Superior temporal gyrus (tissue), 1 donor: ENCODE measurements at regions not wholly inside any gene's neighbourhood (a gene's known extent, or its start where the extent isn't known, plus 50 kb on each side); places are given as distances from the start of the nearest gene placed in this dataset.
"Not testable (repeated sequence)": the region's sequence is repeated elsewhere in the genome, so short reads cannot be mapped to it uniquely, and the experiment has no call there.

Experiments used
- DNase-seq: peaks from one replicate; pipeline ENCODE4 v3.0.0-alpha.2; 2016; ENCODE audit errors: extremely low spot score

- no peak for DNase-seq
Measured at GRCh38 chr14:105659935-105660527, 133.6 kb downstream of the TMEM121 start.

GRCh38 chr14:105660816-105661531 lies 134.6 kb downstream of the TMEM121 start:
- DNase-seq = no peak

GRCh38 chr14:105662043-105662442 lies 135.7 kb downstream of the TMEM121 start:
- DNase-seq = not testable (repeated sequence)

GRCh38 chr14:105662592-105662991 lies 136.2 kb downstream of the TMEM121 start:
- not testable (repeated sequence) for DNase-seq

- DNase-seq = not testable (repeated sequence)
Measured at GRCh38 chr14:105663323-105663722, 136.9 kb downstream of the TMEM121 start.

GRCh38 chr14:105663818-105664596 lies 137.6 kb downstream of the TMEM121 start:
- DNase-seq = not testable (repeated sequence)

GRCh38 chr14:105664691-105665090 lies 138.3 kb downstream of the TMEM121 start:
- no peak for DNase-seq

- no peak for DNase-seq
Measured at GRCh38 chr14:105665247-105665950, 139.0 kb downstream of the TMEM121 start.

- no peak for DNase-seq
Measured at GRCh38 chr14:105665951-105666277, 139.5 kb downstream of the TMEM121 start.

- no peak for DNase-seq
Measured at GRCh38 chr14:105666420-105666819, 140.0 kb downstream of the TMEM121 start.

- DNase-seq = not testable (repeated sequence)
Measured at GRCh38 chr14:105666991-105667662, 140.7 kb downstream of the TMEM121 start.

- DNase-seq = not testable (repeated sequence)
Measured at GRCh38 chr14:105667663-105668020, 141.3 kb downstream of the TMEM121 start.

GRCh38 chr14:105668021-105668420 lies 141.6 kb downstream of the TMEM121 start:
- not testable (repeated sequence) for DNase-seq

- not testable (repeated sequence) for DNase-seq
Measured at GRCh38 chr14:105668471-105669230, 142.3 kb downstream of the TMEM121 start.

- not testable (repeated sequence) for DNase-seq
Measured at GRCh38 chr14:105669231-105669610, 142.8 kb downstream of the TMEM121 start.

- DNase-seq = not testable (repeated sequence)
Measured at GRCh38 chr14:105669646-105670045, 143.3 kb downstream of the TMEM121 start.

GRCh38 chr14:105672450-105673200 lies 146.2 kb downstream of the TMEM121 start:
- DNase-seq = not testable (repeated sequence)

GRCh38 chr14:105675433-105675832 lies 149.1 kb downstream of the TMEM121 start:
- DNase-seq = not testable (repeated sequence)

GRCh38 chr14:105675905-105676670 lies 149.7 kb downstream of the TMEM121 start:
- not testable (repeated sequence) for DNase-seq
